Epidermal melanocyte (primary cell): ENCODE measurements at regions not wholly inside any gene's neighbourhood (a gene's known extent, or its start where the extent isn't known, plus 50 kb on each side); places are given as distances from the start of the nearest gene placed in this dataset.

ENCODE experiments used
- DNase-seq: peaks from one replicate; pipeline ENCODE4 v3.0.0; 2011; ENCODE audit warnings: low spot score; ENCODE audit not compliant: insufficient read length

DNA sequence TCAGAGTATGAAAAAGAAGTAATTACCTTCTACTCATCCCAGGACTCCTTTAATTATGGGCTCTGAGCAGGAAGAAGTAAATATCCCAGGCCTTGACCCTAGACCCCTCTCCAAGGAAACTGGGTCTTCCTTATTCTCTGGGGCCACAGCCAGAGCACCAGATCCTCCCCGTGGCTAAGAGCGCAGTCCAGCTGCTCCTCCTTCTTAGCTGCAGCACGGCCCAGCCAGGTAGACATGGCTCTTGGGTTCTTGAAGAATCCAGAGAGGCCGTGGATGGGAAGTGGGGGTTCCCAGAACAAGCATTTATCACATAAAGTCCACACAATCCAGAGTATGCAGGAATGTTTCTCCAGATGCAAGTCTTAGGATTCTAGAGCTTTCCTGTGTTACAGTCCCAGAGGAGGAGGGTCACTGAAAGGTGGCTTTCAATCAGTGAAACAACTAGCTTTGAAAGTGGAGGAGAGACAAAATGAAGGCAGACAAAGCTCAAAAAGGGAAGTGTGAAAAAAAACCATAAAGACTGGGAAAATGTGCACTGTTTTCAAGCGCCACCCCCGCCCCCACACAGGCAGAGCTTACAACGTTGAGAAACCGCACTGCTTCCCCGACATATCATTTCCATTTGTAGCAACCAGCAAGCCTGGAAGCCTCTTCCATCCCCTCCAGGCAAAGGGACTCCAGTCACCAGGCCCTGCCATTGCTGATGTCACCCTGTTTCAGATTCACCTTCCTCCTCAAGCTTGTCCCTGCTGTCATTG lies 396.5 kb upstream of the MKI67 start:
- DNase-seq: no peak

DNA sequence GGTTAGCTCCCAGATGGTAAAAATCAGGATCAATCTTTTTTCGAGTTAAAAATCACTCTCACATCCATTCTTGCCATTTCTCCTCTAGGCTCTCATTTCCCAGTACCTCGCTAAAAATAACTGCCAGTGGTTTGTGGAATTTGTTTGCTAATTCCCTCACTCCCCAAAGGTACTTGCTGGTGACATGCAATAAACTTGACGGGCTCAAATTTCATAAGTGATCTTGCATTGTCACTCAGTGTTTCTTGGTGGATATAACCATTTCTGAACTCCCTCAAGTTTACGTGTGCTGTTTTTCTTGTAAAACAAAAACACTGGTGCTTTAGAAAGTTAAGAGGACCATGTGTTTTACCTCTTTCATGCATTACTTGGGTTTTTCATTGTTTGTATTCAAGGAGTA lies 399.2 kb upstream of the MKI67 start:
- no peak for DNase-seq

GRCh38 chr10:128525936-128526335 lies 399.7 kb upstream of the MKI67 start:
- DNase-seq: no peak

DNA sequence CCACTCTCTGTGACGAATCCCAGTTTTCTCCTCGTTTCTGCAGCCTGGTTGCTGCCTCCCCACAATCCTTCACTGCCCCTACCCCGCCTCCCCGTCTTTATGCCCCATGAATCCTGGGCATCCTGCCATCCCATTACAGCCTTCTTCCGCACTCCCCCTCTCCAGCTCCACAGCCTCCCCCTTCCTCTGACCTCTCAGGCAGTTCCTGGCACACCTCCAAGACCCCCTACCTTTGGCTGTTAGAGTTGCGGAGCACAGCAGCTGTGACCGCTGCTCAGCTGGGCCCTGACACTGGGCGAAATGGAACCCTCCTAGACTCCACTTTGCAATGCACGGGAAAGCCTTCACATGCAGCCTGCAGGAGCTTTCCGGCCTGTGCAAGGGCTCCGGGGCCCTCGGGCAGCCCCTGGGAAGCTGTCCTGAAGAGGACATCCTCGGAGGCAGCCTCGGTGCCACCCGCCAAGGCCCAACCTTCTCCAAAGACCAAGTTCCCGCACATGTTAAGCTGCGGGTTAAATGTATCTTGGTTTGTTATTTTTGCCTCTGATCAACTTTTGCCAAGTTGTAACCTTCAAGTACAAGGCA lies 400.7 kb upstream of the MKI67 start:
- no peak for DNase-seq

- no peak for DNase-seq
These were observed 401.5 kb upstream of the MKI67 start for GRCh38 chr10:128527711-128528110.

DNA sequence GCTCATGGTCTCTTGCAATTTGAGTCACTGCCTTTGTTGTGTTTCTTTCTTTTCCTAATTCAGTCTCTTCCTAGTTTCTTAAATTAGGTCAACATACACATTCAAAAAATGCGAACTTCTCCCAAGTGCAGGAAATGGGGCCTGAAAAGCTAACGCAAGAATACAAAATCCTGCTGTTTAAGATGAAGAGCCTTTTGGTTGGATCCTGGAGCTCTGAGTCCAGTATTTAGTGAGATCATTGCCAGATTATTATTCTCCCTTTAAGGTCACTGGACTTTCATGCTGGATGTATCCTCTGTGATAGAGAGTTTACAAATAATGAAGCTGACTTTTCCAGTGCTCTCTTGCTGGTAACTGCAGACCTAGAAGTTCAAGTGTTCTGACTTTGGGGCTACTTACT lies 401.9 kb upstream of the MKI67 start:
- DNase-seq: no peak

DNA sequence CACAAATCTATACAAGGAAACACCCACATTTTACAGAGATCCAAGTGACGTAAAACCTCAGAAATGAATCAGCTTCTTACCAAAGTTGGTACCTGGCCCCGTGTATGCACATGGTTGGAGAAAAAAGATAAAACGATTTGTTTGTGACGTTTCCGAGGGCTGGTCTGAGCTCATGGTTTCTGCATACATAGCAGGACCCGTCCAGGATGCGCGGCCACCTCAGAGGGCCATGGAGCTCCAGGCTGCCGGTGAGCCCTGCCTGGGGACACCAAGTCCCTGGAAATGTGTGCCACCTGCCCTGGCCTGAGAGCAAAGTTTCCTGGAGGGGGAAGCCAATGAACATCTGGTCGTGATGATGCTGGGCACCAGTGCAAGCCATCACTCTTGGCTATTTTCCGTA lies 402.6 kb upstream of the MKI67 start:
- no peak for DNase-seq

- no peak for DNase-seq
These were observed 403.0 kb upstream of the MKI67 start for GRCh38 chr10:128529225-128529624.

GRCh38 chr10:128530301-128530700 lies 404.1 kb upstream of the MKI67 start:
- DNase-seq: no peak

- no peak for DNase-seq
These were observed 404.7 kb upstream of the MKI67 start for GRCh38 chr10:128530946-128531345.

DNA sequence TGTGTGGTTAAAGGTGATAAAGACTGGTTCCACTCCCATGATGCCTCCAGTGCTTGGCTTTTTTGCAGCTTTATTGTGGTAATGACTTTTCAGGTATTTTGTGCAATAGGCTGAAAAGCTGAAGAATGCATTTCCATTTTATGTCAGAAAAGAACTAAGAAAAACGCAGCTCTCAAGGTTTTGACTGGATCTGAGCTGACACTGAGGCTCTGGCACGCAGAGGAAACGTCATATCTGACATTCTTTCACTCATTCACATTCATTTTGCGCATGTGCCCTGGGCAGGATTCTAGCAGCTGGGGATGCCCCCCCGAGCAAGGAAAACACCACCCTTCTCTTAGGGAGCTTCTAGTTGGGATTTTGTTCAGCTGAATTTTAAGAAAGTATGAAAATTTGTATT lies 408.5 kb upstream of the MKI67 start:
- no peak for DNase-seq

DNA sequence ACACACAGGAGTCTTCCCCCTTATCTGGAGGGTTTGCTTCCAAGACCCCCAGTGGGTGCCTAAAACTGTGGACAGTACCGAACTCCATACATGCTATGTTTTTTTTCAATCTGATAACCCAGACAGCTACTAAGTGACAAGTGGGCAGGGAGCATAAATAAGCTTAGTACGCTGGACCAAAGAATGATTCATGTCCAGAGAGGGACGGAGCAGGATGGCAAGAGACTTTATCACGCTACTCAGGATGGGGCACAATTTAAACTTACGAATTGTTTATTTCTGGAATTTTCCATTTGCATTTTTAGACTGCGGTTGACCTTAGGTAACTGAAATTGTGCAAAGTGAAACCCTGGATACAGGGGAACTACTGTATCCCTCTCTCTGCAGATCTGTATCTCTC lies 410.0 kb upstream of the MKI67 start:
- no peak for DNase-seq

GRCh38 chr10:128537834-128538330 lies 411.7 kb upstream of the MKI67 start:
- DNase-seq: no peak

- DNase-seq: no peak
These were observed 412.4 kb upstream of the MKI67 start for GRCh38 chr10:128538671-128539070.

DNA sequence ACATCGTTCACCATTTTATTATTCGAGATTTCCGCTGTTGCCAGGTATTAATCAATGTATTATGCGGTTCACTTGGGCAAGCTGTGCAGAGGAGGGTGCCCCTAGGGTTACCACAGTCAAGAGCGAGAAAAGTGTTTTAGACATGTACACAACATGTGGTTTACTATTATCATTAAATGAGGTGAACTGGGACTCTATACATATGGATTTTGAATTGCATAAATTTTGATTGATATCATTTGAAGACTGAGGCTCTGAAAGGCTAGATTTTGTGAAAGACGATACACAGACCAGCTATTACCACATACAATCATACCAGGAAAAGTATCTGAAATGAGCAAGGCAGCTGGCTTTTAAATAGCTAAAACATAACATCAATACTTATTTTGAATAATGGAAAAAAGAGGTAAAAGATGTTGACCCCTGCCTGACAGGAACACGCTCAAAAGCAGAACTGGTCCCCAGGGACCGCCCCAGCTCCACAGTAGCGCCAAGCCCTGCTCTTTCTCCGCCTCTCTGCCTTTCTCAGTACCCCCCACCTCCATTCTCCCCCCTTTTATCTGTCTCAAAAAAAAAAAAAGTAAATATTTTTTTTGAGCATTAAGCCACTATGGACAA lies 413.4 kb upstream of the MKI67 start:
- no peak for DNase-seq

DNA sequence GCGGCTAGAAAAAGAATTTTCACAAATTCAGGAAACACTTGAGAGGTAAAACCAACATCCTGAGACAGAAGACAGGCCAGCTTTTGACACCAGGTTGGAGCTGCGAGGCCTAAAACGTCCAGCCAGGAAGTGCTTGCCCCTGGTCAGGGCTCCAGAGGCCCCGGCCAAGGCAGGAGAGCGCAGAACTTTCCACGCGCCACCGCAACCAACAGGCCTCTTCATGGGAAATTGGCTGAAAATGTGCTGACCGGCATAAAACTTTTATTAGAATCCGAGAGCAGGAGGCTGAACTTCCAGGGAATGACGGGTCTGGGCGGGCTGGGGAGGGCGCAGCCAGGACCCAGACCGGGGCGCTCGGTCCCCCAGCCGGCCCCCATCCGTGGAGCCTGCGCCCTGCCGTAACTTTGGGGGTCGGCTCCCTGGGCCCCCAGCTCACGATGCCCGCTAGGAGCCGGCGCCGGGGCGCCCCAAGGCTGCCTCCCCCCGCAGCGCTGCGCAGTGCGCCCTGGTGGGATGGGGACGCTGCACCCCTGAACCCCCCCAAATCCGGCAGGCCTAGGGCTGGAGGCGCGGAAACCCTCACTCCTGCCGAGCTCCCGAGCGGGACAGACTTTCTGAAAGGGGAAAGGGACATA lies 414.0 kb upstream of the MKI67 start:
- no peak for DNase-seq

DNA sequence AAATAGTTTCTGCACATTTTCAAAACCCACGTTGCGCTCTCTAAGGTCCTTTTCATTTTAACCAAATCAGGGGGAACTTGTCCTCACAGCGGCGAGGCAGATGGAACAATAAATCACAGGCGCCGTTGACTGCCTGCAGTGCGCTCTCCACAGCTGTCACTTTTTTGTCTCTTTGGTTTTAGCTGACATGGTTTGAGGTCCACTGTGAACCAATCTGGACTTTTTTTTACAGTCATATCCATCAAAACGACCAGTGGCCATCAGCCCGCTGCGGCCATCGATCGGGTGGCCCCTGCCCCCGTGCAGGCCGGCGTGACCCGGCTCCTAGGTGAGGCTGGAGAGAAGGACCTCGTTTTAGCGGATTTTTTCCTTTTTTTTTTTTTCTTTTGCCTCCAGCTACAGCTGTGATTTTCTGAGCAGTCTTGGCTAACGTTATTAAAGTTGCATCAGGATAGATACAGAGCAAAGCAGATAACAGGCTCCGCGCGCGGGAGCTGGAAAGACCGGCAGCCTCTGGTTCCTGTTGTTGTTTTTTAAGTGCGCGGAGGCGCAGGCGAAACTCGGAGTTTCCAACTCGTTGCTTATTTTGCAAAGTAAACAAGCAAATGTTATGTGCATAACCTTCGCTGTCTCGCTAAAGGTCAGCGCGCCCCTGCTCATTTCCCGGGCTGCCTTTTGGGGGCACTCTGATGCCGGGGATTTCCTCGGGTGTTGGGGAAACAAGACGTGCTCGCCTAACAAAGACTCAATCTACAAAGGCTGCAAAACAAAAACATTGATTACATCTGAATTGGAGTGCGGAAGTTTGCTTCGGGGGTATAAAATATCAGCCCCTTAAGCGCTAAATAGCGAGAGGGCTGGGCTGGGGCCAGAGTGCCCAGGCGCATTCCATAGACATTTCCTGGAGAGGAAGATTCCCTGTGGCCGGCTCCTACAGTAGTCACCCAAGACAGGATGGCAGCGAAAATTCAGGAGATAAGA lies 414.8 kb upstream of the MKI67 start:
- no peak for DNase-seq

DNA sequence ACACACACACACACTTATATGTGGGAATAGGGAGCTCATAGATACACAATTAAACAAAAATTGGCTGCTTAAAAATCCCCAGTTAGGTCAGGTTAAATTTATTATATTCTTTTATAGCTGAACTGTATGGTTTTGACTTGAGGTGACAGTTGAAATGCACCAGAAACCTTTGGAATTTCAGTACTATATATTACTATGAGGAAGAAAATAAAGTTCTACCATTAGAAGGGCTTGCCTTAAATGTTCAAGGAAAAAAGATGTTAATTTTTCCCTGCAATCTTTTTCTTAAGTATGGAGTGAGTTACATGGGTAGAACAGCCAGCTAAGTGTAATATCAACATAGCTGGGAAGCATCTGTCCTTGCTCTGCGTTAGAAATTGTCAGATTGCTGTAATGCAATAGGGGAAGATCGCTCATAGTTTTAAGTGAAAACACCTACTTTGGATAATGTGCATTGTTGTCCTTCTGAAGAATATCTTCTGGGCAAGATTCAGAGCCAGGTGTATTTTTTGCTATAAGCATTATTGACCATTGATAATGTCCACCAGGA lies 415.8 kb upstream of the MKI67 start:
- no peak for DNase-seq

DNA sequence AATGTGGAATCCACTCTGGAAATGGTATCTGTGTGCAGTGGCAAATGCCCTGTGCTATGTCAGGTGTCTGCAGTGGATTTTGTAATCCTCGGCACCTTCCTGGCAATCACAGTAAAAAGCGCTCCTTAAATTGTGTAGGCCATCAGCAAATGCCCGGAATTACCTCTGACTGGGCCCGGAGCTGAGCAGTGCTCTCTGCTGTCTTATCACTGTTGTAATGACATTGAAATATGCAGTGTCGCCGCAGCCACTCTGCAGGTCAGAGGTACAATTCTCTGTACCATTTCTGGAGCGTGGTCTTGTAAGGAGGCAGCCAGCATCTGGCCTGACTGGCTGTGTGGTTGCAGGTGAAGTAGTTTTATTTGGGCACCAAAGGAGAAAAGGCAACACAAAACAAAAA lies 416.4 kb upstream of the MKI67 start:
- DNase-seq: no peak

DNA sequence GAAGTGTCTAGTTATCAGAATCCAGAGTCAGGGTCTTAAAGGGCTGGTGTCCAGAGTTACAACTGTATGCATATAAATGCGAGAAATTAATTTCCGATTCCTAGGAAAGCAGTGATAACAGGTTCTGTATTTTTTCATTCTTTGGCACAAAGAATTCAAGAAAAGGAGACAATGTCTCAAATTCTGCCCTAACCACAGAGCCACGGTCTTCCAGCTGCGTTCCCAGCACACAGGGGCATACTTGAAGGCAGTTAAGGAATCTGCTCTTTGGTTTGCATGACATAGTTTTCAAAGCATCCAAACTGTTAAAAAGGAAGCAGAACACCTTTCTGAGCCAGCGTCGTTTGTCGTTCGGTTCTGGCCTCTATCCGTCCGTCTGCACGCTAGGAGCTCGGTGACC lies 416.9 kb upstream of the MKI67 start:
- DNase-seq: no peak

- DNase-seq: no peak
These were observed 419.0 kb upstream of the MKI67 start for GRCh38 chr10:128545216-128545615.
